ENCODE measurements at regions not wholly inside any gene's neighbourhood (a gene's known extent, or its start where the extent isn't known, plus 50 kb on each side); places are given as distances from the start of the nearest gene placed in this dataset.

- no peaks in the 10 kb centered on the region for H3K9me3 ChIP-seq
- DNase-seq, result no peak
- 0 to 1% (median 1%) methylated on average over 6 to 24 of the region's 24 CpGs; no CpG with 5 or more reads in 2 of the 5 donors for WGBS, 5 donors
- H3K4me1 ChIP-seq, result peaks cover 0 to 44% (median 12%) of the 10 kb centered on the region in 6 donors
- no peaks in the 10 kb centered on the region for H3K36me3 ChIP-seq
- no peaks in the 10 kb centered on the region for H3K27me3 ChIP-seq (replicated peaks in 1 of 7)
- peak in 5 of 11 experiments; percentile 21 to 65 (median 57) for TF ChIP-seq CTCF (IDR thresholded peaks at IDR 0.05 in 8 of 11, conservative IDR thresholded peaks at IDR 0.05 in 3 of 11)
- no peak for TF ChIP-seq POLR2A (IDR thresholded peaks at IDR 0.05)
- TF ChIP-seq POLR2AphosphoS5 (IDR thresholded peaks at IDR 0.05), result no peak
- peak overlapping the region in 3 of 8 donors; percentile 72 to 81 (median 79) for H3K4me3 ChIP-seq
- H3K27ac ChIP-seq, result peak overlapping the region in 3 of 8 donors; percentile 83 to 90 (median 89)
- intact Hi-C loops (cut with DNase I; ENCODE audit: low total_unique reads), result no loop called here
These were observed 361.1 kb upstream of the AMELY start for GRCh38 chrY:7272556-7273195.

GRCh38 chrY:7263773-7264172, 352.2 kb upstream of the AMELY start:
- Histone ChIP-seq H3K36me3 (no peaks in the 10 kb centered on the region), H3K4me3 (no peak overlapping the region), H3K27me3 (replicated peaks in 1 of 7) (no peaks in the 10 kb centered on the region), H3K4me1 (no peaks in the 10 kb centered on the region), H3K9me3 (no peaks in the 10 kb centered on the region), H3K27ac (no peak overlapping the region)
- no peak for DNase-seq
- intact Hi-C loops (cut with DNase I; ENCODE audit: low total_unique reads), result no loop called here
- TF ChIP-seq POLR2AphosphoS5 (IDR thresholded peaks at IDR 0.05) (no peak), POLR2A (IDR thresholded peaks at IDR 0.05) (no peak), CTCF (IDR thresholded peaks at IDR 0.05 in 8 of 11, conservative IDR thresholded peaks at IDR 0.05 in 3 of 11) (no peak)
- WGBS, 5 donors, result 87 to 100% (median 89%) methylated on average over 5 to 29 of the region's 29 CpGs; no CpG with 5 or more reads in 2 of the 5 donors

- TF ChIP-seq CTCF (IDR thresholded peaks at IDR 0.05 in 8 of 11, conservative IDR thresholded peaks at IDR 0.05 in 3 of 11), result no peak
- no peak for TF ChIP-seq POLR2AphosphoS5 (IDR thresholded peaks at IDR 0.05)
- DNase-seq, result no peak
- no peaks in the 10 kb centered on the region for H3K9me3 ChIP-seq
- intact Hi-C loops (cut with DNase I; ENCODE audit: low total_unique reads), result no loop called here
- H3K27me3 ChIP-seq (replicated peaks in 1 of 7), result no peaks in the 10 kb centered on the region
- no peaks in the 10 kb centered on the region for H3K36me3 ChIP-seq
- no peaks in the 10 kb centered on the region for H3K4me1 ChIP-seq
- 89 to 92% (median 90%) methylated on average over 4 of the region's 4 CpGs; no CpG with 5 or more reads in 2 of the 5 donors for WGBS, 5 donors
- H3K27ac ChIP-seq, result no peak overlapping the region
- no peak overlapping the region for H3K4me3 ChIP-seq
These were observed 351.0 kb upstream of the AMELY start for GRCh38 chrY:7262531-7262930.

GRCh38 chrY:7261254-7261653, 349.7 kb upstream of the AMELY start:
- TF ChIP-seq CTCF (IDR thresholded peaks at IDR 0.05 in 8 of 11, conservative IDR thresholded peaks at IDR 0.05 in 3 of 11) (no peak), POLR2AphosphoS5 (IDR thresholded peaks at IDR 0.05) (no peak), POLR2A (IDR thresholded peaks at IDR 0.05) (no peak)
- H3K27me3 ChIP-seq (replicated peaks in 1 of 7), result no peaks in the 10 kb centered on the region
- no peak overlapping the region for H3K27ac ChIP-seq
- DNase-seq, result no peak
- intact Hi-C loops (cut with DNase I; ENCODE audit: low total_unique reads), result no loop called here
- H3K9me3 ChIP-seq, result no peaks in the 10 kb centered on the region
- H3K4me1 ChIP-seq, result no peaks in the 10 kb centered on the region
- 79 to 92% (median 84%) methylated on average over 6 of the region's 6 CpGs; no CpG with 5 or more reads in 2 of the 5 donors for WGBS, 5 donors
- no peaks in the 10 kb centered on the region for H3K36me3 ChIP-seq
- no peak overlapping the region for H3K4me3 ChIP-seq

Measured in spleen (tissue), 11 donors.